Mucosa of descending colon (tissue), 3 donors: ENCODE measurements at regions not wholly inside any gene's neighbourhood (a gene's known extent, or its start where the extent isn't known, plus 50 kb on each side); places are given as distances from the start of the nearest gene placed in this dataset.

Experiments
- ATAC-seq: fragments of 200-7000 bp; cut with Tn5 transposase; one replicate; pipeline ENCODE4 v1.9.1; 2020; ENCODE audit warnings: mild to moderate bottlenecking, moderate library complexity
- DNase-seq, 3 donors: peaks; one replicate each; pipeline ENCODE4 v3.0.0-alpha.2; 2020
- H3K36me3 ChIP-seq: fragments of 200-600 bp; one replicate; pipeline ENCODE4 v1.8.0; 2021; ENCODE audit warnings: low read depth, mild to moderate bottlenecking
- H3K4me1 ChIP-seq: fragments of 200-600 bp; one replicate; pipeline ENCODE4 v1.8.0; 2021; ENCODE audit warnings: low read depth, mild to moderate bottlenecking
- H3K4me3 ChIP-seq: fragments of 200-600 bp; one replicate; pipeline ENCODE4 v1.8.0; 2021; ENCODE audit warnings: mild to moderate bottlenecking
- H3K9me3 ChIP-seq: fragments of 200-600 bp; one replicate; pipeline ENCODE4 v1.8.0; 2021; ENCODE audit warnings: mild to moderate bottlenecking
- CTCF ChIP-seq: fragments of 200-600 bp; IDR thresholded peaks from one replicate; pipeline ENCODE4 v1.8.0; 2022; ENCODE audit warnings: antibody characterized with exemption, mild to moderate bottlenecking
- intact Hi-C, 2 donors: fragments of 100-400 bp; cut with DNase I in 1 of 2; cut with micrococcal nuclease in 1 of 2; formaldehyde crosslinking; loops; one replicate each; pipeline versions ENCODE4 v1.11.0 to v1.11.1; 2022; cut with DNase I, micrococcal nuclease
- donor health status: DM: no; HTN: no; CAD: no; lungs with moderate emphysema.
- donor health status: DM: no; HTN: no; CAD: no.
- donor health status: DM: no; HTN: yes; CAD: no.

DNA sequence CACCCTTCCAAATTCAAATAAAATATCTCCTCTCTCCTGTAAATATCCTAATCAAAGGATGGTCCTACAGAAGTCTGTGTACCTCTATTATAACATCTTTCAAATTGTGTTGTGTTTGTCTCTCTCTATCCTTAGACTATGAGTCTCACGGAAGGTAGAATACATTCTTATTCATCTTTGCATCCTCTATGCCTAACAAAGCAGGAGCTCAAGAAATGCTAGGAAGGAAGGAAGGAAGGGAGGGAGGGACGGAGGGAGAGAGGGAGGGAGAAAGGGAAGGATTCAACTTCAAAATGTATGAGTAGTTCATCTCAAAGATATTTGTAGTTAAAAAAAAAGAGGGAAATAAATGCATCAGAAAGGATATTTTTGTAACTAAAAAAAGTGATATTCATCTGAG lies 150.0 kb downstream of the RTP4 start:
- Histone ChIP-seq H3K9me3 (no peaks in the 10 kb centered on the region), H3K4me3 (no peak overlapping the region), H3K36me3 (no peaks in the 10 kb centered on the region), H3K4me1 (no peaks in the 10 kb centered on the region)
- intact Hi-C loops = no loop called here
- DNase-seq = no peak
- TF ChIP-seq CTCF = no peak
- no peak for ATAC-seq

DNA sequence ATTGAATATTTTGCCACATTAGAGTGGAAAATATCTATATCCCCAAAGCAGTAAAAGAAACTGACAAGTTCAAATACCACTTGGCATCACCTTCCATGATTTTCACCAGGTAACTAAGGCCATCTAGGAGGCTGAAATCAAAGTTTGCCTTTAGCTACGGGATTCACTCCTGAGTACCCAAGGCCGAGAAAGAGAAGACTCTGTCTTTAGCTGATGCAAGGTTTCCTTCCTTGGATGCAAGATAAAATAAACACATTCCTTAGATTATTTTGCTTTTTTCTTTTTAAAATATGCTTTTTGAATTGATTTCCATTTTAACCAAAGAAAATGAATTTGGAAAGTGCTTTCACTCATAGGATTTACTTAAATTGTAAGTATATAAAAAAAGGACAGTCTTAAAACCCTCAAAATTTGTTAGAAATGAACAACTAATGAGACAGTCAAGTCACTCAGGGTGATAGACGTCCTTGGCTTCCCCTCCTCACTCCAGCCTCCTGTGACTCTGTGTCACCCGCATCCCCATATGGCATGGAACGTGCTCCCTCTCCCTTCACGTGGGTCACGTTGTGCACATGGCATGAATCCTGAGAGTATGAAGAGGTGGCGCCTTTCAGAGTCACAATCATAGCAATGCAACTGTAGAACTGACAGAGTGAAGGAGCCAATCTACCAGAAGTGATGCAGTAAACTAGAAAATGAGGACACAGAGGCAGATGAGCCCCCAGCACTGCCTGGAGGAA lies 148.4 kb downstream of the RTP4 start:
- DNase-seq (no peak), ATAC-seq (no peak)
- Histone ChIP-seq H3K9me3 (no peaks in the 10 kb centered on the region), H3K4me1 (no peaks in the 10 kb centered on the region), H3K36me3 (no peaks in the 10 kb centered on the region), H3K4me3 (no peak overlapping the region)
- intact Hi-C loops = no loop called here
- TF ChIP-seq CTCF = no peak

DNA sequence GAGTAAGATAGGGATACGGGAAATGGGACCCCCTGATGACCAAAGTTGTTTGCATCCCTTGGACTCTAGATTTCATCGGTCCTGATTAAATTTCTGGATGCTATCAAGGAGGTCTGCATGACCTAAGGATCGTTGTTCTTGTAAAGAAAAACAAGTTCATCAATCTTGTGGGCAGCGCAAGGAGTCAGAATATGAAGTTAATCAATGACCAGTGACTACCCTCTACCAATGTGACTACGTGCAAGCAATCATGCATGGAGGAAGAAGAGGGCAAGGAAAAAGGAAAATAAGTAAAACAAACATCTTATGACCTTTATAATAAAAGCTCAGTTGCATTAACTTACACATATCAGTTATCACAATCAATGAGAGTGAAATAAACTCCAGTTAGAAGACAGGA lies 139.7 kb downstream of the RTP4 start:
- ATAC-seq (no peak), DNase-seq (no peak)
- Histone ChIP-seq H3K9me3 (no peaks in the 10 kb centered on the region), H3K36me3 (no peaks in the 10 kb centered on the region), H3K4me3 (no peak overlapping the region), H3K4me1 (no peaks in the 10 kb centered on the region)
- intact Hi-C loops = no loop called here
- no peak for TF ChIP-seq CTCF

DNA sequence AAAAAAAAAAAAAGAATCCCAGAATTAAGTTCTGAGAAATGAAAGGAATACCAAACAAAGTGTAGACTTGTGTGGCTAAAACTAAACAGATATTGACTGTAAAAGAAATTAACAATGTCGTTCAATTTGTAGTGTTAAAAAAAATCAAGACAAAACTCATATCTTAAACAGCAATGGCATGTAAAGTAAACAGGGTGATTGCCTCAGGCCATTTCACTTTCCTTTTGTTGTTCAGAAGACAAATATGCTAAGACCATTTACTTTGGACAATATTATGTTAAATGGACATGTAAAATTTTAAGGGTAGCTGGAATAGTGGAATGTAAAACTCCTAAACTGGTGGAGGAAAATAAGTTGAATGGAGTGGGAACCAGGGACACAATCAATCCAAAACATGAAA lies 139.1 kb downstream of the RTP4 start:
- Histone ChIP-seq H3K4me1 (no peaks in the 10 kb centered on the region), H3K36me3 (no peaks in the 10 kb centered on the region), H3K4me3 (no peak overlapping the region), H3K9me3 (no peaks in the 10 kb centered on the region)
- intact Hi-C loops = no loop called here
- no peak for TF ChIP-seq CTCF
- DNase-seq (no peak), ATAC-seq (no peak)

DNA sequence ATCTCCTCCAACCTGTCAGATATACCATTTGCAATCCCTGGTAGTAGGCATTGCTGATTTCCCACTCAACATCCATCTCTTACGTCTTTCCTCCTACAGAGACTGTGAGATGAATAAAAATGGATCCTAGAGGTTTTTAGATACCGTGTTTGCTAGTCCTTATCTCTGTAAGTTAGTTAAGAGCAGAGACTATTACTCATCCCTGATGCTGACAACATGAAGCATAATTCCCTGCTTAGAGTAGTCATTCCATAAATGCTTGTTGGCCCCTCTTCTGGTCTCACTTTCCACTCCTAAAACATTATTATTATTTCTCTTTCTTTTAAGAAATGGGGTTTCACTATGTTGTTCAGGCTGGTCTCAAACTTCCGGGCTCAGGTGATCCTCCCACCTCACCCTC lies 136.2 kb downstream of the RTP4 start:
- no peak for TF ChIP-seq CTCF
- intact Hi-C loops = no loop called here
- Histone ChIP-seq H3K9me3 (no peaks in the 10 kb centered on the region), H3K4me3 (no peak overlapping the region), H3K36me3 (no peaks in the 10 kb centered on the region), H3K4me1 (no peaks in the 10 kb centered on the region)
- no peak for DNase-seq
- no peak for ATAC-seq
